Stimulated activated CD4-positive, alpha-beta T cell treated with anti-CD3 and anti-CD28 coated beads, Interleukin-1b, Interleukin-23, amount 100 ng/mL, for 48 hours (primary cell): ENCODE measurements at regions not wholly inside any gene's neighbourhood (a gene's known extent, or its start where the extent isn't known, plus 50 kb on each side); places are given as distances from the start of the nearest gene placed in this dataset.
"Not testable (repeated sequence)": the region's sequence is repeated elsewhere in the genome, so short reads cannot be mapped to it uniquely, and the experiment has no call there.

Experiments
- DNase-seq: peaks from one replicate; pipeline ENCODE4 v3.0.0-alpha.2; 2020

DNA sequence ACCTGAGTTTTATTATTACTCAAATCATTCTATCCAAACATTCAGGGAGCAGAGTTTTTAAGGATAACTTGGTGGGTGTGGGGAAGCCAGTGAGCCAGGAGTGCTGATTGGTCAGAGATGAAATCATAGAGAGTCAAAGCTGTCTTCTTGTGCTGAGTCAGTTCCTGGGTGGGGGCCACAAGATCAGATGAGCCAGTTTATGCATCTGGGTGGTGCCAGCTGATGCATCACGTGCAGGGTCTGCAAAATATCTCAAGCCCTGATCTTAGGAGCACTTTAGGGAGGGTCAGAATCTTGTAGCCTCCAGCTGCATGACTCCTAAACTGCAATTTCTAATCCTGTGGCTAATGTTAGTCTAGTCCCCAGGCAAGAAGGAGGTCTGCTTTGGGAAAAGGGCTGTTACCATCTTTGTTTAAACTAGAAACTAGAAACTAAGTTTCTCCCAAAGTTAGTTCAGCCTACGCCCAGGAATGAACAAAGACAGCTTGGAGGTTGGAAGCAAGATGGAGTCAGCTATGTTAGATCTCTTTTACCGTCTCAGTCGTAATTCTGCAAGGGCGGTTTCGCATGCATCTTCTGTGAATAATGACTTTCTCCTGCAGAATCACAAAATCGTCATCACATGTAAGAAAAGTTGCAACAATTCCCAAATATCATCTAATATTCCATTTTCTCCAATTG, 97.5 kb downstream of the ZNF664 start:
- DNase-seq = not testable (repeated sequence)

GRCh38 chr12:124071075-124071443, 98.0 kb downstream of the ZNF664 start:
- DNase-seq = no peak

GRCh38 chr12:124073356-124074035, 100.5 kb downstream of the ZNF664 start:
- no peak for DNase-seq

DNA sequence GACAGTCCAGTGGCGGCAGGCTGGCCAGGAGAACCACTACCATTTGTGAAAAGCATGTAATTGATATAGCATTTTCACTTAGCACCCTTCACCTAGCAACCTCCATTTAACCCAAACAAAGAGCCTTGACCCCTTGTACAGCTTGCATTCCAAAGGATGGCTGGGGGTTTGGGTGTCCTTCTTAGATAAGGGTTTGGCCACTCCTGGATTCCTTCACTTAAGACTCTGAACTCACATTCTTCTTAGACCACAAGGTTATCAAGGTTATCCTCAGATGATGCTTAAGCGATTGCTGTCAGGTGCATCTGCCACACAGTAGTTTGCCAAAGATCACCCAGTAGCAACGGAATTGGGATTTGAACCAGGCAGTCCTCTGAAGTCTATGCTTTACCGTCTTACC, 102.8 kb downstream of the ZNF664 start:
- no peak for DNase-seq

DNA sequence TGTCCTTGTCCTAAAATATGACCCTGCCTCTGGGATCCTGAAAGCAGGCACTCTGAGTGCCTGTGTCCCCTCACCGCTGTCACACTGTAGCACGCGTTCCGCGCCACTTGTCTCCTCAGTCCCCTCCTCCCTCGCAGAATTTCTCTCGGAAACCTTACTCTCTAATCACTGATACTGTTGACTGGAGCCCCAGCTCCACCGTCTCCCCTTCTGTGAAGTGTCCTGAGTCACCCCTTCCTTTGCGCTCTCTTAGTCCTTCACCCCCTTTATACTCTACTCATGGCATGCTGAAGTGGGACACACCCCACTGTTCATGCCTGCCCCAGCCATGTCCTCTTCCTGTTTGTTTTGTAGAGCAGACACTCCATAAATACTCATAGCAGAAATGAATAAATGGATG, 104.7 kb downstream of the ZNF664 start:
- no peak for DNase-seq

- no peak for DNase-seq
Observed at GRCh38 chr12:124078800-124079199, 105.8 kb downstream of the ZNF664 start.

GRCh38 chr12:124080649-124081048, 107.6 kb downstream of the ZNF664 start:
- no peak for DNase-seq

GRCh38 chr12:124082012-124082411, 109.0 kb downstream of the ZNF664 start:
- DNase-seq = no peak

DNA sequence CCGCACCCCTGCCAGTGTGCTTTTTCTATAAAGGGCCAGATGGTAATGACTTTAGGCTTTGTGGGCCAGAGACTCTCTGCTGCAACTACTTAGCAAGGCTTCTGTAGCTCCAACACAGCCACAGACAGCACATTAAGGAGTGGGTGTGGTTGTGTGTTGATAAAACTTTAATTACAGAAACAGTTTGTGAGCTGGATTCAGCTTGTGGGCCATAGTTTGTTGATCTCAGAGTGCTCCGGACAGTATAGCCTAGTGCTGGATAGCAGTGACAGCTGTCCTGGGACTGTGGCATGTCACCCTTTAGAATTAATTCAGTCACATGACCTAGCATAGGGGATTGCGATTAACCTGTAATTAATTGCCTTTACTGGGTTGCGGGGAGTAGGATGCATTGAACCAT, 109.7 kb downstream of the ZNF664 start:
- DNase-seq = no peak

DNA sequence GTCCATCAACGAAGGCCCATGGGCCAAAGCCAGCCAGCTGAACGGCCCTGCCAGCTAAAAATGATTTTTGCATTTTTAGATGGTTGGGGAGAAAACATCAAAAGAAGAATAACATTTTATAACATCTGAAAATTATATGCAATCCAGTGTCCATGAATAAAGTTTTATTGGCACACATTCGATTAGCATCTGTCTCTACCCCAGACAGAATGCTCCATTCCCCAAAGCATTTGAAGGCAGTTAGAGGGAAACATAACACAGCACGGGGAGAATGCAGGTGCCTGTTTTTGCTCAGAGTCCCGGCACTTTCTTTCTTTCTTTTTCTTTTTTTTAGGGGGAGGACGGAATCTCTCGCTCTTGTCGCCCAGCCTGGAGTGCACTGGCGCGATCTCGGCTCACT, 110.7 kb downstream of the ZNF664 start:
- DNase-seq = no peak

GRCh38 chr12:124085419-124086296, 112.6 kb downstream of the ZNF664 start:
- no peak for DNase-seq

GRCh38 chr12:124086299-124086898, 113.4 kb downstream of the ZNF664 start:
- no peak for DNase-seq

DNA sequence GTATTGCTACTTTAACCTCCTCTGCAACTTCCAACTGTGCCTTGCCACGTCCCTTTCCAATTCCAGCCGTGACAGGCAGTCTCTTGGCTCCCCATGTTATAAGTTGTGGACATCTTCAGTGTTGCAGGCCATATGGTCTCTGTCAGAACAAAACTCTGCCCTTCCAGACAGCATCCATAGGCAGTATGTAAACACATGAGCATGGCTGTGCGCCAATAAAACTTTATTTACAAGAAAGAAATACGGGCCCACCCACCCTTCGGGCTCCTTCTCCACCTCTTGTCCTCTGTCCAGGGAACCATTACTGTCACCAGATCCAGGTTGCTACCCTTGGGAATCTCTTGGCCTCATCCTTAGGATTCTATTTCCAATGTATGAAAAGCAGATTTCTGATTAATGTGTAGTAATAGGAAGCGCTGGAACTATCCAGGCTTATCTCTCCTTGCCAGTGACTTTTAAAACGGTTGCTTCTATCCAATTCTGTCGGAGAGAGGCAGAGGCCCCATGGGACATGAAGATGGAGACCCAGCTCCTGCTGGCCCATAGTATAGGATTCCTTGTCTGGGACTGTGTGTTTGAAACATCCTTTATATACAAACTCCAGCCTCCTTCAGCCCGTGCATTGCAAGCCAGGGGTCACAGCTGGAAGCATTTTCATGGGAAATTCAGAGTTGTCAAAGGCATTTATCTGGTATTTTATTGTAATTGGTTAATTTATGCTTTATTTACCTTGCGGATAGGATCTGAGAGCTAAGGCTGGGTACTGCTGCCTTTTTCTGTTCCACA, 114.4 kb downstream of the ZNF664 start:
- no peak for DNase-seq

GRCh38 chr12:124088217-124088907, 115.3 kb downstream of the ZNF664 start:
- DNase-seq = no peak

GRCh38 chr12:124089181-124089914, 116.3 kb downstream of the ZNF664 start:
- not testable (repeated sequence) for DNase-seq

DNA sequence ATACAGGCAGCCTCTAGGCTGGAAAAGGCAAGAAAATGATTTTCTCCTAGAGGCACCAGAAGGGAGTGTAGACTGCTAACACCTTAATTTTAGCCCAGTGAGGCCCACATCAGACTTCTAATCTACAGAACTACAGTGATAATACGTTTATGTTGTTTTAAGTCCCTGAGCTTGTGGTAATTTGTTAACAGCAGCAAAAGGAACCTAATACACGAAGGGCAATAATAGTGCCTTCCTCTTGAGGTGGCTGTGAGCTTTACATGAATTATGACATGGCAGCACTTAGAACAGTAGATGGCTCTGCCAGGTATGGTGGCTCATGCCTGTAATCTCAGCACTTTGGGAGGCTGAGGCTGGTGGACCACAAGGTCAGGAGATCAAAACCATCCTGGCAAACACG, 118.8 kb downstream of the ZNF664 start:
- DNase-seq = no peak

DNA sequence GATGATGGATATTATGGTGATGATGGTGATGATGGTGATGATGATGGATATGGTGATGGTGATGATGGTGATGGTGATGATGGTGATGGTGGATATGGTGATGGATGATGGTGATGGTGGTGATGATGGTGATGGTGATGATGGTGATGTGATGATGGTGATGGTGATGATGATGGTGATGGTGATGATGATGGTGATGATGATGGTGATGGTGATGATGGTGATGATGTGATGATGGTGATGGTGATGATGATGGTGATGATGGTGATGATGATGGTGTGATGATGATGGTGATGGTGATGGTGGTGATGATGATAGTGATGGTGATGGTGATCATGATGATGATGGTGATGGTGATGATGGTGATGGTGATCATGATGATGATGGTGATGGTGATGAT, 119.5 kb downstream of the ZNF664 start:
- DNase-seq = not testable (repeated sequence)

GRCh38 chr12:124093297-124093696, 120.3 kb downstream of the ZNF664 start:
- DNase-seq = no peak

DNA sequence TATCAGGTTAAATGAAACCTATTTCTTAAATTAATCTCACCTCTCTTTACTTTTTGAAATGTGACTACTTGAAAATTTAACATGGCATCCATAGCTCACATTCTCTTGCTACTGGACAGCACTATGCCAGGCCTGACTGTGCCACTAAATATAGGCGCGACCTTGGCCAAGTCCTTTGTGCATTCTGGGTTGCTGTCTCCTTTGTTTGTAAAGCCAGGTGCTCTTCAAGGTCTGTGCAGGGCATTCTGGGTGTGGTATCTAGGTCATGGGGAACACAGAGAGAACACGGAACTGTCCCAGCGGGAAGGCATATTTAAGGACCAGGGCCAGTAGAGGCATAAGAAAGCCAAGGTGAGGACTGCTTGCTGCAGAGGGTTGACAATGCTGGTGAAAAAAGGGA, 121.2 kb downstream of the ZNF664 start:
- no peak for DNase-seq

DNA sequence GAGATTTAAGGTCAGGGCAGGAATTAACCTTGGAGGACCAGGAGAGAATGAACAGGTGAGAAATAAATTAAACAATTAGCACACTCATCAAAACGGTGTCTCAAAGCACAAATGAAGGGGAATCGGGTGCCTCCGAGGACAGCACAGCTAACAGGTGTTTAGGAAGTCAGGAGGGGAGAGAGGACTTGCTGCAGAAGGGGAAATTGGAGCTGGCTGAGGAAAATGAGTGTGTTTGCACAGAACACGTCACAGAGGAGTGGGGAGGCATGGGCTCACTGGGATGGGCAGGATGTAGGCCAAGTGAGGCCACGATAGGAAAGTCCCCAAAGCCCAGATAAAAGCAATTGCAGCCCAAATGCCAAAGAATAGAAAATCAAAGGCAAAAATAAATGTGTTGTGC, 121.7 kb downstream of the ZNF664 start:
- DNase-seq = no peak

DNA sequence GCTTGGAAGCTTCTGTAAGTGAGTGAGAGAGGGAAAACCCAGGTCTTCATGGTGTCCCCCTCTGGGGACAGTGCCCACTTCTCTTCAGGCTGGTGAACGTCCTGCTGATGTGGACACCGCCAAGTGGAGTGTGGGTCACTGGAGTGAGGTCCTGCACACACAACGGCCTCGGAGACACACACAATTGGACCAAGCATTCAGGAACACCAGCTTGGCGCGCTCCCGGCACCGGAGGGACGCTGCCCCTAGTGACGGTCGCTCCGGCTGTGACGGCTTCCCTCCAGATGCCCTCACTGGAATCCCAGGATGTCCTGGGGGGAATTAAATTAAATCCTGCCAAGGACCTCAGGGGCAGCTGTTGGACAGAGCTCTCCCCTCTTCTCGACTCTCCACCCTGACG, 123.1 kb downstream of the ZNF664 start:
- DNase-seq = no peak
